Fibroblast of lung (primary cell): ENCODE measurements at regions not wholly inside any gene's neighbourhood (a gene's known extent, or its start where the extent isn't known, plus 50 kb on each side); places are given as distances from the start of the nearest gene placed in this dataset.
"Not testable (repeated sequence)": the region's sequence is repeated elsewhere in the genome, so short reads cannot be mapped to it uniquely, and the experiment has no call there.

Experiments
- EZH2 ChIP-seq: IDR thresholded peaks from 2 replicates; pipeline ENCODE4 v1.5.1; 2012; ENCODE audit warnings: low read length, control low read depth, mild to moderate bottlenecking; ENCODE audit errors: missing control alignments
- TF ChIP-seq, protein P1 (sequence below), 2 donors: IDR thresholded peaks in 1 of 2; conservative IDR thresholded peaks in 1 of 2; 1 replicate in 1 of 2; 2 replicates in 1 of 2; pipeline ENCODE4 v1.5.1; 2011 to 2012; ENCODE audit warnings: low read length in 2 of 2, control low read depth in 1 of 2, inconsistent platforms in 1 of 2, low read depth in 1 of 2, mild to moderate bottlenecking in 1 of 2

GRCh38 chr1:121066925-121067324 lies 117.2 kb downstream of the FAM72B start:
- TF ChIP-seq, protein P1, sequence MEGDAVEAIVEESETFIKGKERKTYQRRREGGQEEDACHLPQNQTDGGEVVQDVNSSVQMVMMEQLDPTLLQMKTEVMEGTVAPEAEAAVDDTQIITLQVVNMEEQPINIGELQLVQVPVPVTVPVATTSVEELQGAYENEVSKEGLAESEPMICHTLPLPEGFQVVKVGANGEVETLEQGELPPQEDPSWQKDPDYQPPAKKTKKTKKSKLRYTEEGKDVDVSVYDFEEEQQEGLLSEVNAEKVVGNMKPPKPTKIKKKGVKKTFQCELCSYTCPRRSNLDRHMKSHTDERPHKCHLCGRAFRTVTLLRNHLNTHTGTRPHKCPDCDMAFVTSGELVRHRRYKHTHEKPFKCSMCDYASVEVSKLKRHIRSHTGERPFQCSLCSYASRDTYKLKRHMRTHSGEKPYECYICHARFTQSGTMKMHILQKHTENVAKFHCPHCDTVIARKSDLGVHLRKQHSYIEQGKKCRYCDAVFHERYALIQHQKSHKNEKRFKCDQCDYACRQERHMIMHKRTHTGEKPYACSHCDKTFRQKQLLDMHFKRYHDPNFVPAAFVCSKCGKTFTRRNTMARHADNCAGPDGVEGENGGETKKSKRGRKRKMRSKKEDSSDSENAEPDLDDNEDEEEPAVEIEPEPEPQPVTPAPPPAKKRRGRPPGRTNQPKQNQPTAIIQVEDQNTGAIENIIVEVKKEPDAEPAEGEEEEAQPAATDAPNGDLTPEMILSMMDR (conservative IDR thresholded peaks at IDR 0.05 in 1 of 2, IDR thresholded peaks at IDR 0.05 in 1 of 2; ENCODE audit: low read depth in 1 of 2, low read length in 2 of 2) = not testable (repeated sequence)
- not testable (repeated sequence) for TF ChIP-seq EZH2
